Superior temporal gyrus (tissue), 1 donor: ENCODE measurements at regions not wholly inside any gene's neighbourhood (a gene's known extent, or its start where the extent isn't known, plus 50 kb on each side); places are given as distances from the start of the nearest gene placed in this dataset.
"Not testable (repeated sequence)": the region's sequence is repeated elsewhere in the genome, so short reads cannot be mapped to it uniquely, and the experiment has no call there.

Experiments used
- DNase-seq: peaks from one replicate; pipeline ENCODE4 v3.0.0-alpha.2; 2016; ENCODE audit errors: extremely low spot score

DNA sequence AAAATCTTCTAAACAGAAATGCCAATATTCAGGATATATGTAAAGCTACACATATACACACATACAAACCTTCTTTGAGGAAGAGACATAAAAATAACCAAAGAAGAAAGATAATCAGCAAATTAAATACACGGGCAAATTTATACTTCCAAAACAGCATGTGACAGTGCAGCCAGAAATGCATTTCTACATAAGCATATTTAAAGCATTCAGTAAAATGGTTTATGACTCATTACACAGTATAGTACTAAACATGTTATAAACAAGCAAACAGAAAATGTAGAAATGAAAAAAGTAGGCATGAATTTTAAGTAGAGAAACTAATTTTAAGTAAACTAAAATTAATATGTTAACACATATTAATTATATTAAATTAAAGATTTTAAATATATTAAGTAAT is 1717.2 kb downstream of the OTOL1 start:
- DNase-seq, result no peak

DNA sequence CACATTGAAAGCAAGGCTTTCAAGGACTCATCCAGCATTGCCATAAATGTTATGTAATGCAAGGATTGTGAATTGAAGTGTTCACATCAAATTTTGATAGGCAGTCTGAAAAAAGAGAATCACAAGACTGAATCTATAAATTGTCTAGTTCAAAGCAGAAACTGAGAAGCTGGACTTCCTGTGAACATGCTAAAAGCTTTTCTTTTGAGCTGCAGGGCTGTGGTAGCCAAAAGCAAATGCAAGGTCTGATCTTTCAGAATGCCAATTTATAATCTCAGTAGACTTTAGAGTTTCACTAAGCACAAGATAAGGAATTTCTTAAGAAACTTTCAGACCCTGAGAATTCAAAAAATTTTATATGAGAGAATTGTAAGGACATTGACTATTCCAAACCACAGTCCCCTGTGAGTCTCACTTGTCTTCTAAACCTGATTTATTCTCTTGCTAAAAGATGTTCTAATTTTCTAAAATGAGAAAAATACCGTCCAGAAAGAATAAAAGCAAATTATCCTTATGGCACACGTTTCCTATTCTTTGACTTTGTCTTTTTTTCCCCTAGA is 1700.3 kb downstream of the OTOL1 start:
- no peak for DNase-seq

DNA sequence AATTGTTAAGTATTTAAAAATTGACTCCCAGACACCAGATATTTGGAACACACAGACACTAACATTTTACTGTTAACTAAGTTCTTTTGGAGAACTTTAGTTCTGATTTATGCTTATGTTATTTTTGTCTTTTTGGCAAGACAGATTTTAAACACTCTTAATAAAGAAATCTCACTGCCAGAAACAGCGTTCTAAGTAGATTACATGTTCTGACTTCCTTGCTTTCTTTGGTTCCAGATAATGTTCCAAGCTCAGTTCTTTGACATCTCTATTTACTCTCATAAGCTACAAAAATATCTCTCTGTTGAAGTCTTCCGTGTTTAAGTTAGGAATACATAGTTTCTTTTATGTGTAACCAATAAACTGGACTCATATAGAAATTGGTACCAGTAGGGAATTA is 1699.6 kb downstream of the OTOL1 start:
- DNase-seq, result no peak

DNA sequence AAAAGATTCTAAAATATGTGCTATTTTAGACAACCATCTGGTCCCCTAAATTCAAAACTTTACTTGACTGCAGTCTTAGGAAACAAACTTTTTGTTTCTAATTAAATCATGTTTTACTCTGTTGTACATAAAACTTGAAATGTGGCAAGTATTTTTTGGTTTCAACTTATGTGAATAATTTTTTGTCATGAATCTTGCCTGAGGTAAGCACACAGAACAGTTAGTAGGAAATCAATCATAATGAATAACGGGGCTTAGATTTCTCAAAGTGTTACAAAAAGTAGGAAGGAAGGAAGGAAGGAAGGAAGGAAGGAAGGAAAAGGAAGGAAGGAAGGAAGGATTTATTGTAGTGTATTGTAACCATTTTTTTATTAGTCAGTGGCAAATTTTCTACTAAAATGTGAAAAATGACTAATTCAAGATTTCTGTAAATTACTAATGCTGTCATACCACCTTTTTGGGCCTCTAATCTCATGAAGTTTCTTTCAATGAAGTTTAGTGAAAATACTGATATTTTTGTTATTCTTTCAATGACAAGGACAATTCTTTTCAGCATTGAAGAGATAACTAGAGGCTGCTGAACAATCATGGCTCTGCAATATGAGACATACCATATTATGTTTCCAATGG is 1689.2 kb downstream of the OTOL1 start:
- no peak for DNase-seq

DNA sequence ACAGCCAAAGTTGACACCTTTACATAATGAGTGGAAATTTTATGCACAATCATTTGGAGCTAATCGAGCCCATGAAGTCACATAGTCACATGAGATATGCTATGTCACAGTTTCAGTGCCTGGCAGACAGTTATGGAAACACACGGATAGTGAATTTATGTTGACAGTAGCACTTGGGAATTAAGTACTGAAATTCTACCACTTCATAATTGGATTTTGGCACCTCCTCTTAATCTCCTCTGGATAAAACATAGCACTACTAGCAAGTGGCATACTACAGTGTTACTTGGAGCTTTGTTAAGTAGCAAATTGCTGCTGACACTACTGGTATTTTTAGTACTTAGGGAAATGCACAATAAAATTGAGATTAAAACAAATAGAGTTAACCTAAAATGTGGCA is 1679.4 kb downstream of the OTOL1 start:
- no peak for DNase-seq

DNA sequence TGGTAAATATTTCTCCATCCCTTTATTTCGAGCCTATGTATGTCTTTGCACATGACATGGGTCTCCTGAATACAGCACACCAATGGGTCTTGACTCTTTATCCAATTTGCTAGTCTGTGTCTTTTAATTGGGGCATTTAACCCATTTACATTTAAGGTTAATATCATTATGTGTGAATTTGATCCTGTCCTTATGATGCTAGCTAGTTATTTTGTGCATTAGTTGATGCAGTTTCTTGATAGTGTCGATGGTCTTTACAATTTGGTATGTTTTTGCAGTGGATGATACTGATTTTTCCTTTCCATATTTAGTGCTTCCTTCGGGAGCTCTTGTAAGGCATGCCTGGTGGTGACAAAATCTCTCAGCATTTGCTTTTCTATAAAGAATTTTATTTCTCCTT is 1675.9 kb downstream of the OTOL1 start:
- DNase-seq, result not testable (repeated sequence)

DNA sequence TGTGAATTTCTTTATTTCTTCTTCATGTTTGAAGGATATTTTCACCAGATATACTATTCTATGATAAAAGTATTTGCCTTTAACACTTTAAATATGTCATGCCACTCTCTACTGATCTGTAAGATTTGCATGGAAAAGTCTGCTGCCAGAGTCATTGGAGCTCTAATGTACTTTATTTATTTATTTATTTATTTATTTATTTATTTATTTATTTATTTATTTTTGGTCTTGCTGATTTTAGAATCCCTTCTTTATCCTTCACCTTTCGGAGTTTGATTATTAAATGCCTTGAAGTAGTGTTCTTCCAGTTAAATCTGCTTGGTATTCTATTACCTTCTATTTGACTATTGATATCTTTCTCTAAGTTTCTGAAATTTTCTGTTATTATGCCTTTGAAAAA is 1669.6 kb downstream of the OTOL1 start:
- DNase-seq, result no peak

DNA sequence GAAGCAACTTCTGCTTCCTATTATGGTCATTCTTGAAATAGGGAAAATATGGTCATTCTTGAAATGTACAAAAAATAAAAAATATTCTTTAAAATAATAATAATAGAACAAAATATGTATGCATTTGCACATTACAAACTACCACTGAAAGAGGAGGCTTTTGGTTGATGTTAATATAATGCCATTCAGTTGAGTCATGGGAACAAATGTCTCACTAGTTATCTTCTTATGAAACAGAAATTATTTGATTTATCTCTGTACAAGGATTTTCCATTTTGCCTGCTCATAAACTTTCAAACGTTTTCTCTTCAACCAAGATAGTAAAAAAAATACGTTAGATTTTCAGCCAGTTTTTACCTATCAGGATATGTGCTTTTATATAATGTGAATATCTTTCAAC is 1662.7 kb downstream of the OTOL1 start:
- no peak for DNase-seq

DNA sequence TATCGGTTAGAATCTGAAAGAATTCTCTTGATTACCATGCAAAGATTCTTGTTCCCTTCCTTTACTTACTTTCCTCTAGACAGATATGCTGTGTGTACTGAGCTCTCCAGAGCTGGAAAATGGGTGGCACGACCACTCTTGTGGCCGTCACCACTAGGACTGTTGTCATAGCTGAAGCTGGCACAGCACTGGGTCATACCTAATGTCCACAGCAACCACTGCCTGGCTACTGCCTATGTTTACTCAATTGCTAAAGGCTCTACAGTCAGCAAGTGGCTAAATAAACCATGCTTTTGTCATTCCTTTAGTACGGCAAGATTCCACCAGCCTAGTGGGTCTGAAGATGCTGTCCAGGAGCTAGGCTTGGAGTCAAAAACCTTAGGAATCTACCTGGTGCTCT is 1643.0 kb downstream of the OTOL1 start:
- DNase-seq, result no peak

DNA sequence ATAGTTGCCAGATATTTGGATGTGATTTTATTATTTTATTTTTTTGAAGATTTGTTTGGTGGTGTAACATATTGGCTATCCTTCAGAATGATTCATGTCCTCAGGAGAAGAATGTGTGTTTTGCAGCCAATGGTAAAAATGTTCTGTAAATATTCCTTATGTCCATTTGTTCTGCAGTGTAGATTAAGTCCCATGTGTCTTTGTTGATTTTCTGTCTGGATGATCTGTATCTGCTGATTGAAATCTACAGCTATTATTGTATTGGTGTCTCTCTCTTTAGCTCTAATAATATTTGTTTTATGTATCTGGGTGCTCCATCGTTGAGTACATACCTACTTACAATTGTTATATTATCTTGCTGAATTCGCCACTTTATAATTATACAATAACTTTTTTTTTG is 1641.7 kb downstream of the OTOL1 start:
- no peak for DNase-seq

DNA sequence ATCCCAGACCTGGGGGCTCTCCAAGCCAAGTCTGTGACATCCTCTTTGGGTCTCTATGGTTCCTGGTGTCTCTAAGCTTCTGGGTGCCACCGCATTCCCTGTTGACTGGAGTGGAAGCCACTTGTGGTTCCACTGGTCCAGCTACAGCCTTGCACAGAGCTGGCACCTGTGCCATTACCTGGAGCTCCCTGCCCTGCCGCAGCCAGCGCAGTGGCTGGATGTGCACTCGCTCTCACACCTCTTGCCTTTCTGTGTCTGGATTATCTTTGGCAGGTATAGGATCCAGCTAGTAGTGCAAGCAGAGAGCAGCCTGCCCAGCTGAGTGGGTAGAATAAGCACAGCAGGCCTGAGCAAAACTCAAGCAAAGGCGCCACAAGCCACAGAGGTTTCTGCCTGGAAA is 1635.5 kb downstream of the OTOL1 start:
- DNase-seq, result no peak

DNA sequence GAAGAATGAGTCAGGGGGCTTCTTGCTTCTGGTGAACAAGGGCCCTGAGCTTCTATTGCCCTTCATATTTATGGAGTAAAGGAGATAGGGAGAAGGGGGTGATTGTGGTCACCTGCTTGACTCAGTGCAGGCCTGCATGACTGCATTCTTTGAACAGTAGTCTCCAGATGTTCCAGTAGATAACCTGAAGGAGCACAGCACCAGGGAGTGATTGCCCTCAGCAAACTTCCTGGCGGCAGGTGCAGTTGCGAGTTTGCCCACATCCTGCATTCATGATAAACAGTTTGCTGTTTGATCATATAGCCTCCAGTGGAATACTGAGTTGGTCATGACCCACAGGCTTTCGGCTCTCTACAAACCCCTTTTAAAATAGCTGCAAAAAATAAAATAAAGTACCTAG is 1632.7 kb downstream of the OTOL1 start:
- DNase-seq, result no peak

DNA sequence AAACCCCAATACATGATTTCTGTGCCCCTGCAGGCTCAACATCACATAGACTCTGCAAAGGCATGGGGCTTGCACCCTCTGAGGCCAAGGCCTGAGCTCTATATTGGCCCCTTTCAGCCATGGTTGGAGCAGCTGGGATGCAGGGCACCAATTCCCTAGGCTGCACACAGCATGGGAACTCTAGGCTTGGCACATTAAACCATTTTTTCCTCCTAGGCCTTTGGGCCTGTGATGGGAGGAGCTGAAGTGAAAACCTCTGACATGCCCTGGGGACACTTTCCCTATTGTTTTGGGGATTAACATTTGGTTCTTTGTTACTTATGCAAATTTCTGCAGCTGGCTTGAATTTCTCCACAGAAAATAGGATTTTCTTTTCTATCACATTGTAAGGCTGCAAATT is 1629.5 kb downstream of the OTOL1 start:
- DNase-seq, result no peak
